GM23338 (cell line): ENCODE measurements at regions not wholly inside any gene's neighbourhood (a gene's known extent, or its start where the extent isn't known, plus 50 kb on each side); places are given as distances from the start of the nearest gene placed in this dataset.

Experiments used
- CTCF ChIP-seq, 2 experiments: fragments of 200-600 bp in 1 of 2; sonication (generic) in 1 of 2; conservative IDR thresholded peaks; 2 replicates each; pipeline versions ENCODE4 v1.5.1 to v1.6.1; 2016 to 2017; ENCODE audit warnings: antibody characterized with exemption in 2 of 2, low read depth in 2 of 2, mild to moderate bottlenecking in 2 of 2, moderate library complexity in 1 of 2
- EZH2 ChIP-seq: fragments of 200-600 bp; sonication (generic); IDR thresholded peaks from one replicate; pipeline ENCODE4 v1.8.0; 2017; ENCODE audit warnings: antibody characterized with exemption, mild to moderate bottlenecking, low read depth; ENCODE audit not compliant: unreplicated experiment
- EZH2phosphoT487 ChIP-seq: fragments of 200-600 bp; sonication (generic); IDR thresholded peaks from one replicate; pipeline ENCODE4 v1.8.1; 2018; ENCODE audit warnings: antibody characterized with exemption; ENCODE audit not compliant: unreplicated experiment
- NANOG ChIP-seq: IDR thresholded peaks from 2 replicates; pipeline ENCODE4 v1.6.1; 2016; ENCODE audit warnings: antibody characterized with exemption, borderline replicate concordance
- POLR2AphosphoS5 ChIP-seq: IDR thresholded peaks from 2 replicates; pipeline ENCODE4 v1.6.1; 2016; ENCODE audit warnings: antibody characterized with exemption, low read depth
- REST ChIP-seq: IDR thresholded peaks from one replicate; pipeline ENCODE4 v1.6.1; 2018; ENCODE audit warnings: antibody characterized with exemption; ENCODE audit not compliant: unreplicated experiment

GRCh38 chr2:228597032-228597431 is 415.5 kb upstream of the SPHKAP start:
- TF ChIP-seq POLR2AphosphoS5 = no peak
- no peak for TF ChIP-seq CTCF (conservative IDR thresholded peaks at IDR 0.05; ENCODE audit: low read depth in 2 of 2)
- no peak for TF ChIP-seq EZH2phosphoT487
- TF ChIP-seq EZH2 = no peak
- TF ChIP-seq REST = no peak
- TF ChIP-seq NANOG = no peak
